ENCODE measurements at regions not wholly inside any gene's neighbourhood (a gene's known extent, or its start where the extent isn't known, plus 50 kb on each side); places are given as distances from the start of the nearest gene placed in this dataset.

- no peak for DNase-seq (ENCODE audit: low read depth in 2 of 2)
- H3K4me3 ChIP-seq (replicated peaks in 1 of 2; ENCODE audit: low read depth in 2 of 2, low read length in 2 of 2), result no peak overlapping the region
- no peak for TF ChIP-seq CTCF (IDR thresholded peaks at IDR 0.05; ENCODE audit: low read depth, low read length)
Measured at GRCh38 chr2:38475567-38475881, 98.5 kb upstream of the ATL2 start.

GRCh38 chr2:38474715-38475566, 97.9 kb upstream of the ATL2 start:
- no peak for DNase-seq (ENCODE audit: low read depth in 2 of 2)
- H3K4me3 ChIP-seq (replicated peaks in 1 of 2; ENCODE audit: low read depth in 2 of 2, low read length in 2 of 2), result no peak overlapping the region
- TF ChIP-seq CTCF (IDR thresholded peaks at IDR 0.05; ENCODE audit: low read depth, low read length), result no peak

GRCh38 chr2:38474021-38474456, 97.0 kb upstream of the ATL2 start:
- DNase-seq (ENCODE audit: low read depth in 2 of 2), result peak; percentile 28 to 55
- TF ChIP-seq CTCF (IDR thresholded peaks at IDR 0.05; ENCODE audit: low read depth, low read length), result no peak
- H3K4me3 ChIP-seq (replicated peaks in 1 of 2; ENCODE audit: low read depth in 2 of 2, low read length in 2 of 2), result no peak overlapping the region

GRCh38 chr2:38473333-38474005, 96.4 kb upstream of the ATL2 start:
- DNase-seq (ENCODE audit: low read depth in 2 of 2), result no peak
- H3K4me3 ChIP-seq (replicated peaks in 1 of 2; ENCODE audit: low read depth in 2 of 2, low read length in 2 of 2), result no peak overlapping the region
- TF ChIP-seq CTCF (IDR thresholded peaks at IDR 0.05; ENCODE audit: low read depth, low read length), result no peak

- no peak overlapping the region for H3K4me3 ChIP-seq (replicated peaks in 1 of 2; ENCODE audit: low read depth in 2 of 2, low read length in 2 of 2)
- no peak for TF ChIP-seq CTCF (IDR thresholded peaks at IDR 0.05; ENCODE audit: low read depth, low read length)
- DNase-seq (ENCODE audit: low read depth in 2 of 2), result no peak
Measured at GRCh38 chr2:38470115-38470514, 93.0 kb upstream of the ATL2 start.

GRCh38 chr2:38467768-38468455, 90.8 kb upstream of the ATL2 start:
- H3K4me3 ChIP-seq (replicated peaks in 1 of 2; ENCODE audit: low read depth in 2 of 2, low read length in 2 of 2), result no peak overlapping the region

More at GRCh38 chr2:38467768-38468455, 90.8 kb upstream of the ATL2 start:
- no peak for DNase-seq (ENCODE audit: low read depth in 2 of 2)
- no peak for TF ChIP-seq CTCF (IDR thresholded peaks at IDR 0.05; ENCODE audit: low read depth, low read length)
